NCI-H146 treated with DMSO at 0.1 percent for 48 hours (cell line): ENCODE measurements at regions not wholly inside any gene's neighbourhood (a gene's known extent, or its start where the extent isn't known, plus 50 kb on each side); places are given as distances from the start of the nearest gene placed in this dataset.
"Not testable (repeated sequence)": the region's sequence is repeated elsewhere in the genome, so short reads cannot be mapped to it uniquely, and the experiment has no call there.

Experiments
- DNase-seq: peaks from one replicate; lab custom pipeline; 2025; ENCODE audit not compliant: unreplicated experiment; lab: John Stamatoyannopoulos, UW

DNA sequence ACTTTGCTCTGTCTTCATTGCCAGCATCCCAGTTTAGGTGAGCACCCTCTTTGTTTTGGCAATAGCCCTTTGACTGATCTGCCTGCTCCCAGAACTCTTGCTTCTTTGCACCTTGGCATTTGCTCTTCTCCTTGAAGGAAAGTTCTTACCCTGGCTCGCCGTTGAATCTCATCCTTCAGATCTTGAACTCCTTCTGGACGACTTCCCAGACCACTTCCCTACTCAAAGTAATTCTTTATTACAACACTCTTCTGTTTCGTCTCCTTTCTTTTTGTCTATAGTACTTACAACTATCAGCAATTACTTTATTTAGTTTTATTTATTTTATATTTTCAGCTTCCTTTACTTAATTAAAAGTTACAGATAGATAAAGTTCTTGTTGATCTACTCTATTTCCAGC, 1510.1 kb downstream of the MAT2B start:
- no peak for DNase-seq

DNA sequence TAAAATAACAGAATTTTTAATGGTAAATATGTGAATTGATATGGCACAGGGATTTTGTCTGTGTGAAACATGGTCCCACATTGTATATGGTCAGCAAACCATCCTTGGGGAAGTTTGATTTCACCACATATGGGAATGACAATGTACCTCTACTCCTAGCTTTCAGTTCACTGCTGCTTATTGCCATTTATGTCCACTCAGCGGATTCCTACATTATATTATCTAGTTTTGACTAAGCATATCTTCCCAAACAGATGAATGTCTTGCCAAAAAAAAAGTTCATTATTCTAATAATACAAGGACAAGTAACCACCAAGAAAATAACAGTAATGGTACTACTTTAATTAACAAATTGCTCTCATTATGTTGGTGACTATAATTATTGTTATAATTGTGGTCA, 1521.6 kb downstream of the MAT2B start:
- DNase-seq: no peak

DNA sequence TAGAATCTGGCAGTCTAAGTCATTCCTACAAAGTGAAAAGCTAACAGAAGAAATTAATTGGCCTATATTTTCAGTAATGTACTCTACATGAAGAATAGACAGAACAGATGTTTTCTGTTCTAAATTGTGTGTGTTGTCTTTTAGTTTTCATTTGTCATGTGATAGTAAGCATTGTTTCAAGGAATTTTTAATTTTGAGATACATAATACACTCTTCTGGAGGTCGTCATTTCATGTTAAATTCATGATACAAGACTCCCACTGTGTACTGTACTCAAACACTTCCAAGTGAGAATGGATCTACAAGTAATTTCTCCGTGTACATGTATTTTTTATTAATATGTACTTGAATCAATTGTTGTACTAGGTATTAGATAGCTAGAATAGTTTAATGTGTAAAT, 1522.9 kb downstream of the MAT2B start:
- no peak for DNase-seq

DNA sequence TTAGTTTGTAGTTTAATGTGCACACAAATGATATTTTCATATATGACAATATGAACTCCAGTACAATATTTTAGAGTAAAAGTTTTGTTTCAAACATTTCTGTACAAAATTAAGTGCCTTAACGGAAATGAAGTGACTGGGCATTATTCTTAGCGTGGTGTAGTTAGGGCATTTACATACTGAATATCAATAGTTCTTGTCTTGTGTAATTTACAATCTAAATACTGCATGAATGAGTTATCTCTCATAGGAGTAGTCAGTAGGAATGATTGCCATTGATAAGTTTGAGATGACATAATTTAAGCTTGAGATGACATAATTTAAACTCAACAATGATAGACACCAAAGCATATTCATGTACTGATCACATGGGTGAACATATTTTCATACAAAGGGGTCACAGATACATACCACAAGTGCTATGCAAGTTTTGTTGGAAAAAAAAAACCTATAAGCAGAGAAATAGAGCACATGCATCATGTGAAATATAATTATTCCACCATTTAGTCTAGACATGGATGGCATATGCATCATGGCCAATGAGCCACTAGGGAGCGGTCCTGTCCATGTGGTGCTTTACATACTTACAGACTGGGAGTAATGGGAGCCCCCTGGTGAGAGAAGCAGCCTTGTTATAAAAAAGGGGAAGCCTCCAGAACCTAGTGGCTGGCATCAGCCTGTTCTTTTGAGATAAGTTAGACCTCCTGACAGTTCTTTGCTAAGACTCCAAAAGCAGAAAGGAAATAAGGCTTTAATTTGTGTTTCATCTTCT, 1523.9 kb downstream of the MAT2B start:
- peak; percentile 43 for DNase-seq

DNA sequence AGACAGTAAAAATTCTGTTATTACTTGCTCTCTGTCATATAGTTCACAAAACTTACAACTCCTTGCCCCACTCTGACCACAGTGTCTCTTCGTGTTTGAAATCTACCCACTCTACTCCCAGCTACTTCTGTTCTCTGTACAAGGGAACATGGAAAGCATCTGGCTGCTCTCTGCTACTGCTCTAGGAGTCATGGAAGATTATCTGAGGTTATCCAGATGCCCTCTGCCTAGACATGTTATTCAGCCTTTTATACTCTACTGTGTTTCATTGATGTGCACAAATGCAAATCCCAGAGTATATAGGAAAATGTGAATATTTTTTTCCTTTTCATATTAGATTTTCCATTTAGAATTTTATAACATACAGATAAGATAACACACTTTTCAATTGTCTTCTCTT, 1525.6 kb downstream of the MAT2B start:
- no peak for DNase-seq

DNA sequence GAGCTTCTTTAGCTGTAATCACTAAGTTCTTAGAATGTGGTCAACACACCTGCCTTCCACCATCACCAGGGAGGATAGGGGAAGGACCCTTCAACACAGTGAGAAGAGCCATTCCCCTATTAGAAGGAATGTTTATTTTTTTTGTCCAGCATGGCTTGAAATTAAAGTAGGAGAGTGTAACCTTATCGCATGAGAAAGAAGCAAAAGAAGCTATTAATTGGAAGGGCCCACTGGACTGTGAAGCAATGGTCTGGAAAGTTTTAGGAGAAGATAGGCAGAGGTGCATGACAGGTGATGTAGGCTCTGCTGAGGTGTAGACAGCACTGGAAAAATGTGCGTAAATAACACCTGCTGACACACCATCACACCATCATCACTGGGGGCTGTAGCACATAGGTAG, 1526.0 kb downstream of the MAT2B start:
- DNase-seq: no peak

DNA sequence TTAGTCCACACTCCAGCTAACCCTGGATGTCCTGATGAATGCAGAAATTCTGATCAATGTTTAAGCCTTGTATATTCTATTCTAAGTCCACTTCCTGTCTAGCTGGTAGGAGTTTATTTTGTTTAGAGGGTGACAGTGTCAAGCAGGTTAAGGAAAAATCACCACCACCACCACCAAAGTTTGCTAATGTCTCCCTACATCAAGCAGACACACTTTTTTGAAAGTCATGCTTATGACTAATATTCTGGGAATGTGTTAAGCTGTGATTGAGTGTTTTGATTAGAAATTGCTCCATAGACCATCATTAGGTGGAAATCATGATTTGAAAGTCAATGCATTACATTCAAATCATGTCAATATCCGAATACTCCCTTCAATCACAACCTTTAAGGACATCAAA, 1530.1 kb downstream of the MAT2B start:
- DNase-seq: no peak

DNA sequence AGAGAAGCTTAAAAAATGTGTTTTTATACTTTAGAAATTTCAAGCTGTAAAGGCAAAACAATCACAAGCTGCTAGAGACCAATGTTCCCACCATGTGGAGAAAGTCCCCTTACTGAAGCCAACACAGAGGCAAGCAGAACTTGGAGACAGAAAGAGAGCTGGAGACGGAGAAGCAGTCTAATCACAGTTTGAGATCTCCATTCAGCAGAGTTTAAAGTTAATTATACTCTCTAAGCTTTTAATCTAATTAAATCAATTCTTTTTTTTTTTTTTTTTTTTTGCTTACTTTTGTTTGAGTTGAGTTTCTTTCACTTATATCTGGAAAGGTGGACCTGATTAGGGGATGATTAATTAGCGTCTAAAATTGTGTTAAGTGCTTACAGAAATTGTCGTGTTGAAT, 1534.3 kb downstream of the MAT2B start:
- no peak for DNase-seq

DNA sequence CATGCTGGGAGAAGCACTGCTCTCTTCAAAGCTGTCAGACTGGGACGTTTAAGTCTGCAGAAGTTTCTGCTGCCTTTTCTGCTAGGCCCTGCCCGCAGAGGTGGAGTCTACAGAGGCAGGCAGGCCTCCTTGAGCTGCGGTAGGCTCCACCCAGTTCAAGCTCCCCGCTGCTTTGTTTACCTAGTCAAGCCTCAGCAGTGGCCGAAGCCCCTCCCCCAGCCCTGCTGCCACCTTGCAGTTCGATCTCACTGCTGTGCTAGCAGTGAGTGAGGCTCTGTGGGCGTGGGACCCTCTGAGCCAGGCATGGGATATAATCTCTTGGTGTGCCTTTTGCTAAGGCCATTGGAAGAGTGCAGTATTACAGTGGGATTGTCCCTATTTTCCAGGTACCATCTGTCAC, 1540.5 kb downstream of the MAT2B start:
- DNase-seq: not testable (repeated sequence)

DNA sequence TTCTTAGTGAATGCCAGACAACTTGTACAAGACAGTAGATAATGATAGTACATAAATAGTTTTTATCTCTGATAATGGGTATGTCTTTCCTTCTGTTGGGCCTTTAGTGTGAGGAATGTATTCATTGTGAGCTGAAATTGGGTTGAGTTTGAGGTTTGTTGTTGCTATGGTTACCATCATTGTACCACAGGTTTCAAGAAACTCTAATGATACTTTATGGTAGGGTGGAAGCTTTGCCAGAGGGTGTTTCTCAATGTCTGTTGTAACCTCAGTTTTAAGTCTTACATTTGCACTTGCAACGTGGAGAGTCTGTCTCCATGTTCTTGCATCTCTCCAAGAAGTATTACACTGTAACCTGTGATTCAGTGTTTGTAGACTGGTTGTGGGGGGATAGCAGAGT, 1550.1 kb downstream of the MAT2B start:
- DNase-seq: no peak

DNA sequence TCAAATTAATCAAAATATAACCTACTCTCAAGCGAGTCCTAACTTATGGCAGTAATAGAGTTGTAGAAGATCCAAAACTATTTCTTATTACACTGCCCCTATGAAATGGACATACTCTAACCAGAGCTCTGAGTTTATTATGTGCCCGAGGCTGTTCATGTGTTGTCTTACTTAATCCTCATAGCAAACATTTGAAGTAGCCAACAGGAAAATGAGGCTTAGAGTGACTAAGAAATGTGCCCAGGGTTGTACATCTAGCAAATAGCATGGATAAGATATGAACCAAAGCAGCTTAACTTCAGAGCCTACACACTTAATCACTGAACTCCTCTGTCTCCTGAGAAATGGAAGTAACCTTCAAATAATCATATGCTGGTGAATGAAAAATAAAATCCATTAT, 1551.7 kb downstream of the MAT2B start:
- DNase-seq: no peak

DNA sequence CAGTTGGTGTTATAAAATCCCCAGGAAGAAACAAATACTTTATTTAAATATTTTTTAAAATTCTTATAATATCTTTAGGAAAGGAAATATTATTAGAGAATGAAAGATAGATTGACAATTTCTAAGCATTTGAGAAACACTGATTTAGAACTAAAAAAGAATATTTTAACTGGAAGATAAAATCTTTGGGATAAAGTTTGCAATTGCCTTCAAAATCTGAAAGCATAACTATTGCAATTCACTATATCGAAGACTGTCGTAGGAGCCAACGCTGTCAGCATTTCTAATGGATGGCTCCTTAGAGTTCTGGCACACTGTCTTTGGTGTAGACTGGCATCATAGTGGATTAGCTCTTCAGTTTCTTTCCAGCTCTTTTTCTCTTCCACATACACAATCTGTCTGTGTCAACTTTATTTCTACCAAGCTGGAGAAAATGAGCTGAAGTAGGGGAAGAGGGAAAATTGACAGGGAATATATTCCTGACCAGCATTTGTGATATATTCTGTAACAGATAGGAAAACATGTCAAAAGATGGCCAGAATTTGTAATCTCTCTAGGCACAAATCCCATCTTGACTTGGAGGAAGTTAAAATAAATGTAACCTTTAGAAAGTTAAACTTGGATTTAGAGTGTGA, 1561.4 kb downstream of the MAT2B start:
- no peak for DNase-seq

DNA sequence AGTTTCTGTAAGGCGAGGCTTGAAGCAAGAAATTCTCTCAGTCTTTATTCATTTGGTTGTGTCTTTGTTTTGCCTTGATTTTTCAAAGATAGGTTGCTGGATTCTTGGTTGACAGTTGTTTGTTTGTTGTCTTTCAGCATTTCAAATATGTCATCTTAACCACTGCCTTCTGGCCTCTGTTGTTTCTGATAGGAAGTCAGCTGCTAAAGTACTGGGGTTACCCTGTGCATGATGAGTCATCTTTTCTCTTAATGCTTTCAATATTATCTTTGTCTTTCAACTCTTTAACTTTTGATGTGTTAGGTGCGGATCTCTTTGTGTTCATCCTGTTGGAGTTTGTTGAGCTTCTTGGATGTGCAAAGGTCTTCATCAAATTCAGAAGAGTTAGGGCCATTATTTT, 1571.3 kb downstream of the MAT2B start:
- DNase-seq: no peak

DNA sequence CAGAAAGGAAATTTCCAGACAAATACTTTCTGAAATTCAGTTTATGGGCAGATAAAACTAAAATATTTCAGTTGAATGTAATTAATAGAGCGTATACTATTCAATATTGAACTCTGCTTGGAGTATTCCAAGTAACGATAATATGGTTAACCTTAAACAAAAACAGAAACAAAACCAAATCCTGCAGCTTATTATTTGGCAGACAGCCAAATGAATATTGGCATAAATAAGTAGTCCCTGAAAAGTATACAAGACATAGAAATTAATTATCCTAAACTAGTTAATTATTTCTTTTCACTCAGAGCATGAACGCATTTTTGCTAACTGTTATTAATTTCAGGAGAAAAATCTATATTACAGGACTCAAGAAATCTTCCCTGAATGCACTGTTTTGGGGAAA, 1574.0 kb downstream of the MAT2B start:
- no peak for DNase-seq

DNA sequence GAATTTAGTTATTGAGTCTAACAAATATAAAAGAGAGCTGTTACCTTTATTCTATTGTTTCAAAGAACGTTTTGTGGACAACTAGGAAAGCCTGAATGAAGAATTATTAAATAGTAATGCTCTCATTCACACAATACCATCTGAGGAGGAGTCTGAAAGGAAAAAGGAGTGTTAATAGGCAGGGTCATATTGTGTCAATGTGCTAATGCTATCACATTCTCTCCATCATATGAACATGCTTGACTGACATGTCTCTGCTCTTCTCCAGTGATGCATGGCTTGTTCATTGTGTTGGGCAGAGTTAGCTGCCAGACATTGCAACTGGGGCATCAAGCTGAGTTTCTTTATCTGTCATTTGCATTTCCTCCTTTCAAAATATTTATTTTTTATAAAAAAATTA, 1578.0 kb downstream of the MAT2B start:
- no peak for DNase-seq

DNA sequence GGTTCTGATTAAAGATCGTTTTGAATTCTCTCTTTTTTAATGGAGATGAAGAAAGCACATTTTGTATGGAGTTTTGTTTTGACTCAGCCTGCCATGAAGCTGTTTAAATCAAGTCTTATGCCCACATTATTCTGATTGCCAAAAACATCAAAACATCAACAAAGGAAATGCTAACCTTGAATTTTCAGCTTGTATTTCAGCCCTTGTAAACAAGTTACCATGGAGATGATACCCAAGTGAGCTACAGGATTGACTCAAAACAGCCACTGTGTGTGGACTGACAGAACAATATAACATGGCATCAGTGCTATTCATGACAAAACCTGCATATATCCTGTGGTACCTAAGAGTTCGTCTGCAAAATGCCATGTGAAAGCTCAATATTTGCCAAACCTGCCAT, 1581.0 kb downstream of the MAT2B start:
- no peak for DNase-seq

DNA sequence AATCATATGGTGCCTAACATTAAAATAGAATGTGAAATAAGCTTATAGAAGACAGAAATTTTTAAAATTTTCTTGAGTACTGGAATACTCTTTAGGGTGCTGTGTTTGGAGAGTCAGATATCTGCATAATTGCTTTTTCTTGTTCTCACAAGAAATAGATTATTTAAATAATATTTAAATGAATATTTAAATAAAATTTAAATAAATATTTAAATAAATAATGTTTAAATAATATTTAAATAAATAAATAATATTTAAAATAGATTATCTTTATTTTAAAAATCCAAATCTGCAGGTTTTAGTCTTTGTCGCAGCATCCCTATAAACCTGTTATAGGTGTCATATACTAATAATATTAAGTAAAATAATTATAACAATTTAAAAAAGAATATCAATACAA, 1589.4 kb downstream of the MAT2B start:
- DNase-seq: no peak

DNA sequence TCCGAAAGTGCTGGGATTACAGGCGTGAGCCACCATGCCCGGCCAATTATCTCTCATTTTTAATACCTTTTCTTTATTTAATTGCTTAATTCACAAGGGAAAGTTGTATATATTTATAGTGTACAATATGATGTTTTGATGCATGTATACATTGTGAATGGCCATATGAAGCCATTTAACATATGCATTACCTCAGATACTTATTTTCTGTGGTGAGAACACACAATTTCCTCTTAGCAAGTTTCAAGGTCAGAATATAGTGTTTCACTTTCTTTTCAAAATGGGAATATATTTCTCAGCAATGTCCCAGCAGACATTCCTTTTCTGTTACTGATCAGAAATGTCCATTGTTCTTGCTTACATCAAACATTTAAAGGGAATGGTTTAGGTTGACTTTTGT, 1596.3 kb downstream of the MAT2B start:
- DNase-seq: no peak

DNA sequence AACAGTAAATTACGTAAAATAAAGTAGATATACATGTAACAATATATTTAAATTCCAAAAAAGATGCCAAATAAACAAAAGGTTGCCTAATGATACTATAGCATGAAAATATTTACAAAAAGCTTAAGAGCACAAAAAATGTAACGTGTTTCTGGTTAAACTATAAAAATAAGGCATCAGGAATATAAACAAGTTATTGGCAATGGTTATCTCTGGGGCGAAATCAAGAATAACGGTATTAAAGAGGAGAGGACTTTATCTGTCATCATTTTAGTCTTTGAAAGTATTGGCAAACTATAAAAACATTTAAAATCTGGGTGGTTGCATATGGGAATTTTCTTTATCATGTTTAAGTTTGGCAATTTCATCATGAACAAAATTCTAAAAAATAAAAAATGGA, 1599.2 kb downstream of the MAT2B start:
- DNase-seq: no peak

DNA sequence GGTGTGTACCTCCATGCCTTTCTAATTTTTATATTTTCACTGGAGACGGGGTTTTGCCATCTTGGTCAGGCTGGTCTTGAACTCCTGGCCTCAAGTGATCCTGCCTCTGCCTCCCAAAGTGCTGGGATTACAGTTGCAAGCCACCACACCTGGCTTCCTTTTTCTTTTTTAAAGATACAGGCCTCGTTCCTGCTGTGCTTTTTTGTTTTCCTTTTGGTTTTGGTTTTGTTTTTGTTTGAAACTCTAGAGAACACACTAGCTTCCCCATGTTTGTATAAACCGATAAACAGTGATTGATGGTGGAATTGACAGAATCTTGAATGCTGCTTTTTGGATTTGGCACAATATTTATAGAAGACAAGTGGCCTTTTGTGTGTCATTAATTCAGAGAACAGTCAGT, 1603.4 kb downstream of the MAT2B start:
- DNase-seq: no peak

DNA sequence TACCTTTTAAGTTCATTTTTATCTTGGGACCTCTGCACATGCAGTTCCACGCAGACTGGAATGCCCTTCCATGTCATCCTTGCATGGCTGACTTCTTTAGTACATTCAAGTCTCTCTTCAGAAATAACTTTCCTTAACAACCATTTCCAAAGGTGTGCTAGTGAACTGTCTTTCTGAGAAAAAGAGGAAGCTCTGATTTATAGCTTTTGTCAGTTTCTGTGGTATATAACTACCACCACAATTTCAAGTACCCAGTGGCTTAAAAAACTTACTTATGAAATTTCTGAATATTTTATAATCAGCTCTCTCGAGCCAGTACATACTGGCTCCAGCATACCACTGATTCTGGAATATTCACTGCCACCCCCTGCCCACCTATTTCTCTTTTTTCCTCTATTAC, 1613.8 kb downstream of the MAT2B start:
- no peak for DNase-seq

DNA sequence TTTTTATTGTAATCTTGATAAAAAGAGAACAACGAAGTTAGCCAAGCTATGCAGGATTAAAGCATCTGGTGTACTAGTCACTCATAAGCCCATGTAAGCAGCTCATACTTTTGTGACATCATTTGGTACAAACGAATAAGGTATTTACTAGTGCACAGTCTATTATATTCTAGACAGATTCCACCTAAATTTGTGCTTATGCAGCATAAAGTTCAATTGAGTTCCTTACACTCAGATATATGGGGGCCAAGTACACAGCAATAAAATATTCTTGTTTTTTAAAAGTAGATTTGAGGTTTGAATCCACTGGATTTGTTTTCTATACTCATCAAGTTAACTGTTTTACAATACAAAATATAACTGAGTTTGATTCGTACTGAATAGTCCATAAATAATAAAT, 1621.2 kb downstream of the MAT2B start:
- no peak for DNase-seq

DNA sequence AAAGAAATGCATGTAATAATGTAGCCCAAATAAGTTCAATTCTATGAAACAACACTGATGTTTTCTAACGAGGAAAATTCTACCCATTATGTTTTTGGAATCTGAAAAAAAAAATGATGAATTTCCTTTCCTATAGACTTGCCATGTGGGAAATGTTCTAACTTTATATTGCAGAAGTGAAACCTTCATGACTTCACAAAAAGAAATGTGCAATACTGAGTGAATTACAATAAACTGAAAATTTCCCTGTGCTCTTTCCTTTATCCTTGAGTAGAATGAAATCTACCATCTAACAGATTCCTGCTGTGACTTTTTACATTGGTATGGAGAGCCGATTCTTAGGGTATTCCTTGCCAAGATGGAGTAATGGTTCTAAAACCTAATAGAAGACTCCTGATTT, 1622.5 kb downstream of the MAT2B start:
- no peak for DNase-seq
